ENCODE measurements at regions not wholly inside any gene's neighbourhood (a gene's known extent, or its start where the extent isn't known, plus 50 kb on each side); places are given as distances from the start of the nearest gene placed in this dataset.

DNA sequence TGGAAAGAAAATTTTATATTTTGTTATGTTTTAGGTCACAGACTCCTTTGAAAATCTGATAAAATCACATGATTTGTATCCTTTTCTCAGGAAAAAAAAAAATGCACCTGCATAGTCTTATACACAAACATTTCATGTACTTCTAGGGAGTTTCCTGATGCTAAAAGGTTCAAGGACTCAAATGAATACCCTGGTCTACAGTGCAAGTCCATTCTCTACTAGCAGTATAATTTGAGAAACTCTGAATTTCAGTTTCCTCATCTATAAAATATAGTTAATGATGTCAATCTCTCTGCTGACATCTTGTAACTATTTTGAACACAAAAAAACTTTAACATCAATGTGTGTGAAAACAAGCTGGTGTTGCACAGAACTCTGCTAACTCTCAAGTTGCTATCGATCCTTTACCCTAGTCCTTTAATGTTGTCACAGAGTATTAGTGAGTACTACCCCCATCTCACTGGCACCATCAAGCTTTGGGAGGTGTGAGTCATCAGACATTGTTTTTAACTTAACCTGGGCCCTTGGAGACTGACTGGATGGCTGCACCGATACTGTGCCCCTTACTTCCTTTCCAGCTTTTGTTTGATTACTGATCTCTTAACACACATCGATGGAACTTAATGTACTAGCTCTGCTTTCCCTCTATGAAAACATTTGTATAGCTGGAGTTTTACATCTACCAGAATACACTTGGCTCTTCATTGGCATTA, 251.9 kb upstream of the SOX5 start:
- TF ChIP-seq, protein P1, sequence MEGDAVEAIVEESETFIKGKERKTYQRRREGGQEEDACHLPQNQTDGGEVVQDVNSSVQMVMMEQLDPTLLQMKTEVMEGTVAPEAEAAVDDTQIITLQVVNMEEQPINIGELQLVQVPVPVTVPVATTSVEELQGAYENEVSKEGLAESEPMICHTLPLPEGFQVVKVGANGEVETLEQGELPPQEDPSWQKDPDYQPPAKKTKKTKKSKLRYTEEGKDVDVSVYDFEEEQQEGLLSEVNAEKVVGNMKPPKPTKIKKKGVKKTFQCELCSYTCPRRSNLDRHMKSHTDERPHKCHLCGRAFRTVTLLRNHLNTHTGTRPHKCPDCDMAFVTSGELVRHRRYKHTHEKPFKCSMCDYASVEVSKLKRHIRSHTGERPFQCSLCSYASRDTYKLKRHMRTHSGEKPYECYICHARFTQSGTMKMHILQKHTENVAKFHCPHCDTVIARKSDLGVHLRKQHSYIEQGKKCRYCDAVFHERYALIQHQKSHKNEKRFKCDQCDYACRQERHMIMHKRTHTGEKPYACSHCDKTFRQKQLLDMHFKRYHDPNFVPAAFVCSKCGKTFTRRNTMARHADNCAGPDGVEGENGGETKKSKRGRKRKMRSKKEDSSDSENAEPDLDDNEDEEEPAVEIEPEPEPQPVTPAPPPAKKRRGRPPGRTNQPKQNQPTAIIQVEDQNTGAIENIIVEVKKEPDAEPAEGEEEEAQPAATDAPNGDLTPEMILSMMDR (conservative IDR thresholded peaks at IDR 0.05; ENCODE audit: low read length) = no peak
- no peak for DNase-seq (ENCODE audit: low read depth)
- H3K4me3 ChIP-seq (ENCODE audit: low read length) = no peak overlapping the region

DNA sequence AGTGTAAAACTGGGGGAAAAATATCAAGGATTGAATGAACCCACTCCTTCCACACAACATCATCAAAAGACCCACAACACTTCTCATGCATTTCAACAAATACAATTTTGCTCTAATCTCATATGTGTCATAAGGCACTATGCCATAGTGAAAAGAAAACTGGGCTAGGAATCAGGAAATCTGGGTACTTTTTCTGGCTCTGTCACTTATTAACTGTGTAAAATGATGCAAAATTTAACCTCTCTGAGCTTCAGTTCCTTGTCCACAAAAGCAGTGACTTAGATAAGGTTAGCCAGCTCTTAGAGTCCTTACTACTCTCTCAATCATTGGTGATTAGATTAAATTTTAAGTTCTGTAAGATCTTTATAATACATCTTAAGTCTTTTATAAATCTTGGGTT, 250.5 kb upstream of the SOX5 start:
- no peak for DNase-seq (ENCODE audit: low read depth)
- H3K4me3 ChIP-seq (ENCODE audit: low read length) = no peak overlapping the region
- TF ChIP-seq, protein P1 (conservative IDR thresholded peaks at IDR 0.05; ENCODE audit: low read length) = no peak

DNA sequence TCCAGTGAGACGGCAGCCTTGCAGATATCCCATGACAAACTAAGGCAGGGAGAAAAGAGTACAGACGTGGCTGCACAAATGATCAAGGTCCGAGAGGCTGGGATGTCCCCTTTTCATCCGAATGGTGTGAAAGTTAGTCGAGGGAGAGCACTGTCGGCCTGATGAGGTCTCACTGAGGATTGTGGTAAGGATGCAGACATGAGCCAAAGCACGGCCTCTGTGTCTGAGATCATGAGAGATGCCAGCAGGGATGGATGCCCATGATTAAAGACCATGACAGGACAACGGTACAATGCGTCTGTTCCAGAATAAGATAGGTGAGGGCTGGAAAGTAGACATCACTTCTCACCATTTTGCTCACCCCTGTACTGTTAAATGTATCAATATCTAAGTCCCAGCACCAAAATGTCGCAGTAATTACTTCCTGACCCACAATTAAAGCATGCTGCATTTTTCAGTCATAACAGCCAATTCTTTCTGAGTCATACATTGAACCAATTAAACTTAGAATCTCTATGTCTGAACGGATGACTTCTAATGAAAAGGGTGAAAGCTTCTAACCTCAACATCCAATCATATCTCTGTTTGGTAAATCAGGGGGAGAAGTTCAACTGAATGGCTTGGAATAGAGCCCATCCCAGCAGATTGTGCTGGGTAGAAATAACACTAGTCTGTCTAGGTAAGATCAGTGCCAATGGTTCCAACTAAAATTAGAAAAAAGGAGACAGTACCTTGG, 249.6 kb upstream of the SOX5 start:
- no peak for DNase-seq (ENCODE audit: low read depth)
- H3K4me3 ChIP-seq (ENCODE audit: low read length) = no peak overlapping the region

DNA sequence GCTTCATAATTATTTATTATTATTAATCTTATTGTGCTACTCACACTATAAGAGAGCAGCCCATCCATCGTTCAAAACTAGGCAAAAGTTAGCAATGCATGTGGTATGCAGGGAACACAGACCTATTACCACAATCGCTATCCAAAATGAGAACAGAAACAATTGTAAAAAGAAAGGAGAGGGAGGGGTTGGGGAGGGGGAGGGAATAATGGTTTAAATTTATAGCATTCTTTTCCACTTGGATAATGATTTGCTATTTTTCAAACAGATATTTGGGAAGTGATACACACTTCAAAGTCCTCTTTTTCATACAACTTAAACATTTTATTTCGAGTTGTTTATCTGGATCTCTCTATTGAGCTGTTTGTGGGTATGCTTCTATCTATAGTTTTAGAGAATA, 248.6 kb upstream of the SOX5 start:
- DNase-seq (ENCODE audit: low read depth) = no peak
- TF ChIP-seq, protein P1 (conservative IDR thresholded peaks at IDR 0.05; ENCODE audit: low read length) = no peak
- H3K4me3 ChIP-seq (ENCODE audit: low read length) = no peak overlapping the region

More for the DNA sequence above, 249.6 kb upstream of the SOX5 start:
- TF ChIP-seq, protein P1 (conservative IDR thresholded peaks at IDR 0.05; ENCODE audit: low read length) = no peak

DNA sequence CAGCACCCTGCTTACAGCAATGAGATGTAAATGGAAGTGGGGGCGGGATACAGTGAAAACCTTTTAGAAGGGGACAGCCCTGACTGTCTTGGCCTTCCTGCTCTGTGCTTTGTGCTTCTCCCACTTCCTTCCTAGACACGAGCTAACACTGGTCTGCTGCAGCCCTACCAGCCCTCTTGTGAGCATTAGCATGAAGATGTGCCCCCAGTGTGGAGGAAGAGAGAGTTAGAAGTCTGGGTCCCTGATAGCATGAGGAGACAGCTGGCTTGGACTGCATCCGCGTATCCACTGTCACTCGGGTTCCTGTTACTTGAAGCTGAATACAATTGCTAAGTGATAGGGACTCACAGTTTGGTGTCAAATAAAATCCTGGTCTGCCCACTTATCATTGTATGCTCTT, 248.1 kb upstream of the SOX5 start:
- H3K4me3 ChIP-seq (ENCODE audit: low read length) = no peak overlapping the region
- DNase-seq (ENCODE audit: low read depth) = no peak
- TF ChIP-seq, protein P1 (conservative IDR thresholded peaks at IDR 0.05; ENCODE audit: low read length) = no peak

DNA sequence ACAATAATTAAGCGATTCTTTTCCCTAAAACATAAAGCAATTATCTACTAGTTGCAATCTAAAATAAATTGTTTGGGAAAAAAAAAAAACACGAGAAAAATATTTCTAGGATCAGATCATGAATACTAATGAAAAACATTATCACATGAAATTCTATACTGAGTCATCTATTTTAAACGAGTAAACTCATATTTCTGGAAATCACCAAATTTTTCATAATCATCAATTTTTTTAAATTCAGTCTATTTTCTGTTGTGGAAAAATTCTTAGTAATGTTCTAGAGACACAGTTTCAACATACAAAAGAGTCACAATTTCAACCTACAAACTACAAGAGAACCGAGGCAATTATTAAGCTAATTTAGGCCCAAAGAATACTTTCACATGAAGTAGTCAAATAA, 245.6 kb upstream of the SOX5 start:
- no peak overlapping the region for H3K4me3 ChIP-seq (ENCODE audit: low read length)
- no peak for DNase-seq (ENCODE audit: low read depth)
- TF ChIP-seq, protein P1 (conservative IDR thresholded peaks at IDR 0.05; ENCODE audit: low read length) = no peak

DNA sequence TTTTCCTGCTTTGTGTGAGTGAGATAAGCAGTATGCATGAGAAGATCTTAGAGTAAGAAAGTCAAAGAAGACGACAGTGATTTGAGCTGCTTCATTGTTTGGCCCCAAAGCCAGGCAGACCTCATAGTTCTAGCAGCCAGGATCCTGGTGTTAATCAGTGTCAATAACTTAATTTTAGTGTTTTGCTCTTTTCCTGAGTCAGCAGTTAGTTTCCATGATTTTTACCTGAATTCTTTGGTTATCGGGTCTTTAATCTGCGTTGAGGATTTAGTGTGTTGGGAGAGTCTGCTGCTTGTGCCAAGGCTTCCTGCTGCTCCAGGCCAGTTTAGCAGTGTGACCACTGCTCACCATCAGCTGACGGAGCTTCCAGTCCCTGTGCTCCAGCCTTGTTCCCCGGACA, 241.6 kb upstream of the SOX5 start:
- no peak for DNase-seq (ENCODE audit: low read depth)
- H3K4me3 ChIP-seq (ENCODE audit: low read length) = no peak overlapping the region
- TF ChIP-seq, protein P1 (conservative IDR thresholded peaks at IDR 0.05; ENCODE audit: low read length) = no peak

All from AG10803 (cell line).